ENCODE measurements at regions not wholly inside any gene's neighbourhood (a gene's known extent, or its start where the extent isn't known, plus 50 kb on each side); places are given as distances from the start of the nearest gene placed in this dataset.

- TF ChIP-seq MAX (CRISPR knock-in tag; IDR thresholded peaks at IDR 0.05) (no peak), USF2 (CRISPR knock-in tag; IDR thresholded peaks at IDR 0.05) (no peak), CTCF (IDR thresholded peaks at IDR 0.05) (no peak), E2F1 (CRISPR knock-in tag; IDR thresholded peaks at IDR 0.05) (no peak), NFE2L1 (CRISPR knock-in tag; IDR thresholded peaks at IDR 0.05) (no peak), NR3C1 (CRISPR knock-in tag; conservative IDR thresholded peaks at IDR 0.05; ENCODE audit: low read depth) (no peak), TEAD4 (CRISPR knock-in tag; IDR thresholded peaks at IDR 0.05) (no peak), ZNF138 (CRISPR knock-in tag; conservative IDR thresholded peaks at IDR 0.05) (no peak), CREM (CRISPR knock-in tag; IDR thresholded peaks at IDR 0.05) (no peak)
Measured at GRCh38 chrX:25503826-25504225, 488.1 kb upstream of the ARX start.
